ENCODE measurements at regions not wholly inside any gene's neighbourhood (a gene's known extent, or its start where the extent isn't known, plus 50 kb on each side); places are given as distances from the start of the nearest gene placed in this dataset.
"Not testable (repeated sequence)": the region's sequence is repeated elsewhere in the genome, so short reads cannot be mapped to it uniquely, and the experiment has no call there.

- not testable (repeated sequence) for H2AK5ac ChIP-seq (ENCODE audit: low read depth, low read length); H2AFZ ChIP-seq (ENCODE audit: low read length); H3K9me3 ChIP-seq (replicated peaks in 1 of 2; ENCODE audit: control insufficient read depth in 2 of 2, insufficient read depth in 1 of 2, low read depth in 1 of 2, low read length in 2 of 2); H3K27ac ChIP-seq (replicated peaks; ENCODE audit: low read length); H3K27me3 ChIP-seq (ENCODE audit: control insufficient read depth in 3 of 3, insufficient read depth in 3 of 3, low read depth in 1 of 3, low read length in 3 of 3); H3K23ac ChIP-seq (ENCODE audit: low read depth, low read length, poor library complexity); H2BK5ac ChIP-seq (ENCODE audit: low read length); H3K9ac ChIP-seq (ENCODE audit: low read depth, low read length, poor library complexity); H3K18ac ChIP-seq (ENCODE audit: low read length); H4K91ac ChIP-seq (ENCODE audit: low read depth, low read length, poor library complexity); H2BK12ac ChIP-seq (ENCODE audit: low read length); H3K4ac ChIP-seq (ENCODE audit: low read length); H4K8ac ChIP-seq (ENCODE audit: low read depth, low read length); H3K4me1 ChIP-seq (ENCODE audit: control insufficient read depth in 2 of 2, insufficient read depth in 1 of 2, low read depth in 1 of 2, low read length in 2 of 2); H3K14ac ChIP-seq (ENCODE audit: low read length); H3K4me2 ChIP-seq (ENCODE audit: insufficient read depth, low read length, poor library complexity, severe bottlenecking); DNase-seq (ENCODE audit: low spot score); H3K36me3 ChIP-seq (replicated peaks in 1 of 2; ENCODE audit: control insufficient read depth in 2 of 2, insufficient read depth in 2 of 2, low read length in 2 of 2); H3K4me3 ChIP-seq (ENCODE audit: low read length in 2 of 2); H2BK120ac ChIP-seq (ENCODE audit: low read depth, low read length); H3K79me1 ChIP-seq (ENCODE audit: low read depth, low read length); H2BK15ac ChIP-seq (ENCODE audit: low read length)
- WGBS, 2 donors (ENCODE audit: extremely low coverage in 2 of 2, insufficient read length in 2 of 2, insufficient replicate concordance in 1 of 2) = no CpG with 5 or more reads among the region's 22 CpGs
Observed at GRCh38 chr3:22743386-22743785, 459.7 kb upstream of the UBE2E2 start.

GRCh38 chr3:22745321-22745720, 457.8 kb upstream of the UBE2E2 start:
- Histone ChIP-seq H3K14ac (ENCODE audit: low read length) (no peak overlapping the region), H3K4me2 (ENCODE audit: insufficient read depth, low read length, poor library complexity, severe bottlenecking) (no peak overlapping the region), H4K8ac (ENCODE audit: low read depth, low read length) (no peak overlapping the region), H3K4ac (ENCODE audit: low read length) (no peak overlapping the region), H3K36me3 (replicated peaks in 1 of 2; ENCODE audit: control insufficient read depth in 2 of 2, insufficient read depth in 2 of 2, low read length in 2 of 2) (no peaks in the 10 kb centered on the region), H2AFZ (ENCODE audit: low read length) (no peak overlapping the region), H2BK5ac (ENCODE audit: low read length) (no peak overlapping the region), H3K4me3 (ENCODE audit: low read length in 2 of 2) (no peak overlapping the region), H3K23ac (ENCODE audit: low read depth, low read length, poor library complexity) (no peak overlapping the region), H3K27me3 (ENCODE audit: control insufficient read depth in 3 of 3, insufficient read depth in 3 of 3, low read depth in 1 of 3, low read length in 3 of 3) (no peaks in the 10 kb centered on the region), H2BK15ac (ENCODE audit: low read length) (no peak overlapping the region), H4K91ac (ENCODE audit: low read depth, low read length, poor library complexity) (no peak overlapping the region), H3K9me3 (replicated peaks in 1 of 2; ENCODE audit: control insufficient read depth in 2 of 2, insufficient read depth in 1 of 2, low read depth in 1 of 2, low read length in 2 of 2) (no peaks in the 10 kb centered on the region), H3K9ac (ENCODE audit: low read depth, low read length, poor library complexity) (no peak overlapping the region), H3K18ac (ENCODE audit: low read length) (no peak overlapping the region), H2BK120ac (ENCODE audit: low read depth, low read length) (no peak overlapping the region), H3K4me1 (ENCODE audit: control insufficient read depth in 2 of 2, insufficient read depth in 1 of 2, low read depth in 1 of 2, low read length in 2 of 2) (peaks cover 0 to 7% of the 10 kb centered on the region in 2 donors), H2BK12ac (ENCODE audit: low read length) (no peak overlapping the region), H3K79me1 (ENCODE audit: low read depth, low read length) (no peaks in the 10 kb centered on the region), H3K27ac (replicated peaks; ENCODE audit: low read length) (no peak overlapping the region), H2AK5ac (ENCODE audit: low read depth, low read length) (no peak overlapping the region)
- DNase-seq (ENCODE audit: low spot score) = no peak

- no peaks in the 10 kb centered on the region for H3K27me3 ChIP-seq (ENCODE audit: control insufficient read depth in 3 of 3, insufficient read depth in 3 of 3, low read depth in 1 of 3, low read length in 3 of 3)
- no peak overlapping the region for H2BK12ac ChIP-seq (ENCODE audit: low read length)
- H3K4ac ChIP-seq (ENCODE audit: low read length) = no peak overlapping the region
- H3K36me3 ChIP-seq (replicated peaks in 1 of 2; ENCODE audit: control insufficient read depth in 2 of 2, insufficient read depth in 2 of 2, low read length in 2 of 2) = no peaks in the 10 kb centered on the region
- no peak overlapping the region for H4K8ac ChIP-seq (ENCODE audit: low read depth, low read length)
- H3K14ac ChIP-seq (ENCODE audit: low read length) = no peak overlapping the region
- no peak overlapping the region for H3K27ac ChIP-seq (replicated peaks; ENCODE audit: low read length)
- peaks cover 0 to 7% of the 10 kb centered on the region in 2 donors for H3K4me1 ChIP-seq (ENCODE audit: control insufficient read depth in 2 of 2, insufficient read depth in 1 of 2, low read depth in 1 of 2, low read length in 2 of 2)
- no peak overlapping the region for H3K23ac ChIP-seq (ENCODE audit: low read depth, low read length, poor library complexity)
- H2BK15ac ChIP-seq (ENCODE audit: low read length) = no peak overlapping the region
- H2BK120ac ChIP-seq (ENCODE audit: low read depth, low read length) = no peak overlapping the region
- no peak overlapping the region for H3K4me3 ChIP-seq (ENCODE audit: low read length in 2 of 2)
- no peak overlapping the region for H3K18ac ChIP-seq (ENCODE audit: low read length)
- H2BK5ac ChIP-seq (ENCODE audit: low read length) = no peak overlapping the region
- H4K91ac ChIP-seq (ENCODE audit: low read depth, low read length, poor library complexity) = no peak overlapping the region
- H3K9me3 ChIP-seq (replicated peaks in 1 of 2; ENCODE audit: control insufficient read depth in 2 of 2, insufficient read depth in 1 of 2, low read depth in 1 of 2, low read length in 2 of 2) = no peaks in the 10 kb centered on the region
- H3K79me1 ChIP-seq (ENCODE audit: low read depth, low read length) = no peaks in the 10 kb centered on the region
- no peak for DNase-seq (ENCODE audit: low spot score)
- no peak overlapping the region for H2AFZ ChIP-seq (ENCODE audit: low read length)
- H2AK5ac ChIP-seq (ENCODE audit: low read depth, low read length) = no peak overlapping the region
- no peak overlapping the region for H3K9ac ChIP-seq (ENCODE audit: low read depth, low read length, poor library complexity)
- H3K4me2 ChIP-seq (ENCODE audit: insufficient read depth, low read length, poor library complexity, severe bottlenecking) = no peak overlapping the region
Observed at GRCh38 chr3:22746221-22746620, 456.9 kb upstream of the UBE2E2 start.

- Histone ChIP-seq H2BK120ac (ENCODE audit: low read depth, low read length) (no peak overlapping the region), H2BK12ac (ENCODE audit: low read length) (no peak overlapping the region), H4K91ac (ENCODE audit: low read depth, low read length, poor library complexity) (no peak overlapping the region), H3K9ac (ENCODE audit: low read depth, low read length, poor library complexity) (no peak overlapping the region), H2BK5ac (ENCODE audit: low read length) (no peak overlapping the region), H2AK5ac (ENCODE audit: low read depth, low read length) (no peak overlapping the region), H3K9me3 (replicated peaks in 1 of 2; ENCODE audit: control insufficient read depth in 2 of 2, insufficient read depth in 1 of 2, low read depth in 1 of 2, low read length in 2 of 2) (no peaks in the 10 kb centered on the region), H3K4me2 (ENCODE audit: insufficient read depth, low read length, poor library complexity, severe bottlenecking) (no peak overlapping the region), H2AFZ (ENCODE audit: low read length) (no peak overlapping the region), H3K36me3 (replicated peaks in 1 of 2; ENCODE audit: control insufficient read depth in 2 of 2, insufficient read depth in 2 of 2, low read length in 2 of 2) (no peaks in the 10 kb centered on the region), H2BK15ac (ENCODE audit: low read length) (no peak overlapping the region), H3K4me1 (ENCODE audit: control insufficient read depth in 2 of 2, insufficient read depth in 1 of 2, low read depth in 1 of 2, low read length in 2 of 2) (peaks cover 0 to 7% of the 10 kb centered on the region in 2 donors), H3K4me3 (ENCODE audit: low read length in 2 of 2) (no peak overlapping the region), H3K14ac (ENCODE audit: low read length) (no peak overlapping the region), H3K79me1 (ENCODE audit: low read depth, low read length) (no peaks in the 10 kb centered on the region), H3K18ac (ENCODE audit: low read length) (no peak overlapping the region), H3K23ac (ENCODE audit: low read depth, low read length, poor library complexity) (no peak overlapping the region), H3K27me3 (ENCODE audit: control insufficient read depth in 3 of 3, insufficient read depth in 3 of 3, low read depth in 1 of 3, low read length in 3 of 3) (no peaks in the 10 kb centered on the region), H3K27ac (replicated peaks; ENCODE audit: low read length) (no peak overlapping the region), H4K8ac (ENCODE audit: low read depth, low read length) (no peak overlapping the region), H3K4ac (ENCODE audit: low read length) (no peak overlapping the region)
- DNase-seq (ENCODE audit: low spot score) = no peak
- no CpG with 5 or more reads among the region's 3 CpGs for WGBS, 2 donors (ENCODE audit: extremely low coverage in 2 of 2, insufficient read length in 2 of 2, insufficient replicate concordance in 1 of 2)
Observed at GRCh38 chr3:22748453-22749045, 454.6 kb upstream of the UBE2E2 start.
